WTC11 (cell line): ENCODE measurements at regions not wholly inside any gene's neighbourhood (a gene's known extent, or its start where the extent isn't known, plus 50 kb on each side); places are given as distances from the start of the nearest gene placed in this dataset.

Experiments used
- ATAC-seq: fragments of 200-7000 bp; cut with Tn5 transposase; 2 replicates; pipeline ENCODE4 v1.10.0; 2021; ENCODE audit warnings: mild to moderate bottlenecking, moderate library complexity
- CTCF ChIA-PET: fragments of 300-600 bp; sonication (Branson Sonifier 250); formaldehyde crosslinking; loops from one replicate; lab custom pipeline; 2021; ENCODE audit warnings: antibody characterized with exemption; lab: Charles Lee
- POLR2A ChIA-PET: fragments of 350-600 bp; sonication (Branson Sonifier 250); formaldehyde crosslinking; loops from one replicate; lab custom pipeline; 2021; ENCODE audit warnings: antibody characterized with exemption; lab: Charles Lee
- DNase-seq: peaks from one replicate; pipeline ENCODE4 v3.0.0; 2021; ENCODE audit warnings: low spot score
- H3K27ac Mint-ChIP-seq: 2 replicates; pipeline ENCODE4 v1.8.0; 2021; ENCODE audit warnings: mixed read lengths
- H3K27me3 Mint-ChIP-seq: 2 replicates; pipeline ENCODE4 v1.8.0; 2021; ENCODE audit warnings: low read depth, mild to moderate bottlenecking, moderate library complexity, mixed read lengths
- H3K36me3 Mint-ChIP-seq: 2 replicates; pipeline ENCODE4 v1.8.0; 2021; ENCODE audit warnings: mixed read lengths
- H3K4me1 Mint-ChIP-seq: 2 replicates; pipeline ENCODE4 v1.8.0; 2022; ENCODE audit warnings: mixed read lengths
- H3K4me3 Mint-ChIP-seq: 2 replicates; pipeline ENCODE4 v1.8.0; 2021; ENCODE audit warnings: mild to moderate bottlenecking, moderate library complexity, mixed read lengths
- H3K9me3 Mint-ChIP-seq: 2 replicates; pipeline ENCODE4 v1.8.0; 2021; ENCODE audit warnings: mixed read lengths
- CREB1 ChIP-seq: sonication (generic); formaldehyde crosslinking; IDR thresholded peaks from 2 replicates; pipeline ENCODE4 v1.8.0; 2023; ENCODE audit warnings: mild to moderate bottlenecking, missing genetic modification reagents
- FOXK1 ChIP-seq: sonication (generic); formaldehyde crosslinking; IDR thresholded peaks from 2 replicates; pipeline ENCODE4 v1.8.0; 2022; ENCODE audit warnings: mild to moderate bottlenecking, moderate library complexity, missing genetic modification reagents
- FOXP1 ChIP-seq: sonication (generic); formaldehyde crosslinking; IDR thresholded peaks from 2 replicates; pipeline ENCODE4 v1.8.0; 2022; ENCODE audit warnings: missing genetic modification reagents, mild to moderate bottlenecking, moderate library complexity, borderline replicate concordance
- GTF2I ChIP-seq: fragments of 250-450 bp; sonication (Bioruptor Pico); conservative IDR thresholded peaks from 2 replicates; pipeline ENCODE4 v1.4.0; 2021; ENCODE audit warnings: mild to moderate bottlenecking
- NFE2L1 ChIP-seq: sonication (generic); formaldehyde crosslinking; IDR thresholded peaks from 2 replicates; pipeline ENCODE4 v1.8.1; 2023; ENCODE audit warnings: missing genetic modification reagents
- SP1 ChIP-seq: sonication (generic); formaldehyde crosslinking; conservative IDR thresholded peaks from 2 replicates; pipeline ENCODE4 v1.8.1; 2022; ENCODE audit warnings: missing genetic modification reagents
- TCF7 ChIP-seq: sonication (generic); formaldehyde crosslinking; IDR thresholded peaks from 2 replicates; pipeline ENCODE4 v1.8.0; 2022; ENCODE audit warnings: mild to moderate bottlenecking, low read depth, missing genetic modification reagents, moderate library complexity
- TP53 ChIP-seq: sonication (generic); formaldehyde crosslinking; IDR thresholded peaks from 2 replicates; pipeline ENCODE4 v1.8.1; 2023; ENCODE audit warnings: mild to moderate bottlenecking, missing genetic modification reagents
- ZNF232 ChIP-seq: sonication (generic); formaldehyde crosslinking; IDR thresholded peaks from 2 replicates; pipeline ENCODE4 v1.8.0; 2022; ENCODE audit warnings: mild to moderate bottlenecking, missing genetic modification reagents
- TF ChIP-seq, protein P1 (sequence below): fragments of 250-450 bp; sonication (Bioruptor Pico); IDR thresholded peaks from 2 replicates; pipeline ENCODE4 v1.9.0; 2021; ENCODE audit warnings: mild to moderate bottlenecking
- TF ChIP-seq, protein P2 (sequence below): sonication (generic); formaldehyde crosslinking; IDR thresholded peaks from 2 replicates; pipeline ENCODE4 v1.8.1; 2022; ENCODE audit warnings: low read depth, mild to moderate bottlenecking, moderate library complexity, missing genetic modification reagents, borderline replicate concordance
- TF ChIP-seq, protein P3 (sequence below): sonication (generic); formaldehyde crosslinking; IDR thresholded peaks from 2 replicates; pipeline ENCODE4 v1.8.1; 2023; ENCODE audit warnings: mild to moderate bottlenecking, missing genetic modification reagents, moderate library complexity
- TF ChIP-seq, protein P4 (sequence below): sonication (generic); formaldehyde crosslinking; IDR thresholded peaks from 2 replicates; pipeline ENCODE4 v1.8.0; 2023; ENCODE audit warnings: missing genetic modification reagents, mild to moderate bottlenecking, borderline replicate concordance
- TF ChIP-seq, protein P5 (sequence below): sonication (generic); formaldehyde crosslinking; IDR thresholded peaks from 2 replicates; pipeline ENCODE4 v1.8.0; 2022; ENCODE audit warnings: mild to moderate bottlenecking, missing genetic modification reagents
- TF ChIP-seq, protein P6 (sequence below): sonication (generic); formaldehyde crosslinking; IDR thresholded peaks from 2 replicates; pipeline ENCODE4 v1.8.0; 2023; ENCODE audit warnings: missing genetic modification reagents
- TF ChIP-seq, protein P7 (sequence below): fragments of 250-450 bp; sonication (Bioruptor Pico); IDR thresholded peaks from 2 replicates; pipeline ENCODE4 v1.8.0; 2021; ENCODE audit warnings: mild to moderate bottlenecking

DNA sequence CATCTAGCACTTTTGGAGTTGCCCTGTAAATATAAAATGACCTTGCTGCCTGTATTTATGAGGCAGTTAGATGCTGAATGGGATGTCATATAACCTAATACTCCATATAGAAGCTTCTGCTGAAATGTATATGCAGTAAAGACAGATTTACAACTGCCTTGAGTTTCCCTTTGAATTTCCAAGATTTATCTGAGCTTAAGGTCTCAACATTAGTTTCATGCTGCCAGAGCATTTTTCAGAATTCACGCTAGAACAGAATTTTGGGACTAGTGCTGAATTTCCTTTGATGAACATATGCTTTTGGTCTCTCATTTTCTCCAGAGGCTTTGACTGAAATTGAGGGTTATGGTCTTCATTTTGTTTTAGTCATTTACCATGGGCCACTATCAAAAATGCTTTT is 254.7 kb upstream of the FANCL start (continued):
- TF ChIP-seq, protein P1, sequence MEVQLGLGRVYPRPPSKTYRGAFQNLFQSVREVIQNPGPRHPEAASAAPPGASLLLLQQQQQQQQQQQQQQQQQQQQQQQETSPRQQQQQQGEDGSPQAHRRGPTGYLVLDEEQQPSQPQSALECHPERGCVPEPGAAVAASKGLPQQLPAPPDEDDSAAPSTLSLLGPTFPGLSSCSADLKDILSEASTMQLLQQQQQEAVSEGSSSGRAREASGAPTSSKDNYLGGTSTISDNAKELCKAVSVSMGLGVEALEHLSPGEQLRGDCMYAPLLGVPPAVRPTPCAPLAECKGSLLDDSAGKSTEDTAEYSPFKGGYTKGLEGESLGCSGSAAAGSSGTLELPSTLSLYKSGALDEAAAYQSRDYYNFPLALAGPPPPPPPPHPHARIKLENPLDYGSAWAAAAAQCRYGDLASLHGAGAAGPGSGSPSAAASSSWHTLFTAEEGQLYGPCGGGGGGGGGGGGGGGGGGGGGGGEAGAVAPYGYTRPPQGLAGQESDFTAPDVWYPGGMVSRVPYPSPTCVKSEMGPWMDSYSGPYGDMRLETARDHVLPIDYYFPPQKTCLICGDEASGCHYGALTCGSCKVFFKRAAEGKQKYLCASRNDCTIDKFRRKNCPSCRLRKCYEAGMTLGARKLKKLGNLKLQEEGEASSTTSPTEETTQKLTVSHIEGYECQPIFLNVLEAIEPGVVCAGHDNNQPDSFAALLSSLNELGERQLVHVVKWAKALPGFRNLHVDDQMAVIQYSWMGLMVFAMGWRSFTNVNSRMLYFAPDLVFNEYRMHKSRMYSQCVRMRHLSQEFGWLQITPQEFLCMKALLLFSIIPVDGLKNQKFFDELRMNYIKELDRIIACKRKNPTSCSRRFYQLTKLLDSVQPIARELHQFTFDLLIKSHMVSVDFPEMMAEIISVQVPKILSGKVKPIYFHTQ (CRISPR knock-in tag), result no peak
- TF ChIP-seq TP53 (CRISPR knock-in tag), result no peak

DNA sequence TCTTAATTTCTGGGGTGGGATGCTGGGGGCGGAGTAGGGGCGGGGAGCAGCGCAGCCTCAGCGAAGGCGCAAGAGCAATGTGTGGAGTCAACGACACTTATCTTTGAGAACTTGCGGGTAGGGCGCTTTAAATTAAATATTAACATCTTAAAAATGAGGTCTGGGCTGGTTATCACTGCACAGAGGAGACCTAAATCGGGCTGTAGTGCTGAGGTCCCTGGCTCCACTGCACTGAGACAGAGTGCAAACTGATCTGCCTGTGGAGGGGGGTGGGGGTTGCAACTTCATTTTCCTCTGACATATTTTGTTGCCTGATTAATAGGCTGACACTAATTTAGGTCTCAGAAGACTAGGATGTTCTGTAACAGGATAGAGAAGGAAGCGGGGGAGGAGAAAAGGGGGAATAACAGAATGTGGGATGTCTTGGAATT is 253.0 kb upstream of the FANCL start:
- DNase-seq (no peak), ATAC-seq (no peak)
- ChIA-PET CTCF (no interaction called here), POLR2A (interaction anchor here (0.9 kb wide), 1 partner anchor 17 kb away, joined by 3 read pairs; no protein-coding TSS in a partner anchor)
- peaks cover 11% of the 10 kb centered on the region for H3K9me3 Mint-ChIP-seq
- TF ChIP-seq FOXK1, result no peak
- TF ChIP-seq, protein P2, sequence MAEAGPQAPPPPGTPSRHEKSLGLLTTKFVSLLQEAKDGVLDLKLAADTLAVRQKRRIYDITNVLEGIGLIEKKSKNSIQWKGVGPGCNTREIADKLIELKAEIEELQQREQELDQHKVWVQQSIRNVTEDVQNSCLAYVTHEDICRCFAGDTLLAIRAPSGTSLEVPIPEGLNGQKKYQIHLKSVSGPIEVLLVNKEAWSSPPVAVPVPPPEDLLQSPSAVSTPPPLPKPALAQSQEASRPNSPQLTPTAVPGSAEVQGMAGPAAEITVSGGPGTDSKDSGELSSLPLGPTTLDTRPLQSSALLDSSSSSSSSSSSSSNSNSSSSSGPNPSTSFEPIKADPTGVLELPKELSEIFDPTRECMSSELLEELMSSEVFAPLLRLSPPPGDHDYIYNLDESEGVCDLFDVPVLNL (CRISPR knock-in tag), result no peak
- TF ChIP-seq, protein P3, sequence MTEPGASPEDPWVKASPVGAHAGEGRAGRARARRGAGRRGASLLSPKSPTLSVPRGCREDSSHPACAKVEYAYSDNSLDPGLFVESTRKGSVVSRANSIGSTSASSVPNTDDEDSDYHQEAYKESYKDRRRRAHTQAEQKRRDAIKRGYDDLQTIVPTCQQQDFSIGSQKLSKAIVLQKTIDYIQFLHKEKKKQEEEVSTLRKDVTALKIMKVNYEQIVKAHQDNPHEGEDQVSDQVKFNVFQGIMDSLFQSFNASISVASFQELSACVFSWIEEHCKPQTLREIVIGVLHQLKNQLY, result no peak
- 0 out of 2 replicates have a peak, but pooled peaks cover 7% of the 10 kb centered on the region for H3K36me3 Mint-ChIP-seq
- no peak overlapping the region for H3K27ac Mint-ChIP-seq
- H3K4me3 Mint-ChIP-seq, result no peak overlapping the region
- H3K27me3 Mint-ChIP-seq, result no peaks in the 10 kb centered on the region
- peaks cover 46% of the 10 kb centered on the region for H3K4me1 Mint-ChIP-seq

DNA sequence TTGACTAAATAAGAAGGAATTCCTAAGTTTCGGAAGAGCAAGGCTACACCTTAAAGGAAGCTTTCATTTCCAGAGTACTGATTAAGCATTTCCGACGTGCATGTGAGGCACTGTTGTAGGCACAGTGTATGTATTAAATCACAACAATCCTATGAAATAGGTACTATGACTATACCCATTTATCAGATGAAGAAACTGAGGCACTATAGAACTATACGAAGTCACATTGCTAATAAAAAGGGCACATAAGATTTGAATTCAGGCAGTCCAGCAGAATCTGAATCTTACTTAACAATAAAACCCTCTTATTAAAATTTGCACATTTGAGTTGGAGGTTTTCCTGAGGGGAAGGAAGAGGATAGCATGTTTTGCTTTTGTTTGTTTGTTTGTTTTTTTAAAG is 243.5 kb upstream of the FANCL start:
- ChIA-PET CTCF (no interaction called here), POLR2A (no interaction called here)
- H3K9me3 Mint-ChIP-seq, result peaks cover 32% of the 10 kb centered on the region
- DNase-seq (no peak), ATAC-seq (no peak)
- H3K27ac Mint-ChIP-seq, result no peak overlapping the region
- peaks cover 33% of the 10 kb centered on the region for H3K27me3 Mint-ChIP-seq
- no peak overlapping the region for H3K4me3 Mint-ChIP-seq
- H3K4me1 Mint-ChIP-seq, result peaks cover 18% of the 10 kb centered on the region
- peaks cover 20% of the 10 kb centered on the region for H3K36me3 Mint-ChIP-seq
- TF ChIP-seq CREB1 (CRISPR knock-in tag) (no peak), ZNF232 (CRISPR knock-in tag) (no peak), NFE2L1 (CRISPR knock-in tag) (no peak), GTF2I (CRISPR knock-in tag) (no peak), TCF7 (CRISPR knock-in tag) (no peak), FOXP1 (no peak), SP1 (CRISPR knock-in tag) (no peak)
- TF ChIP-seq, protein P4, sequence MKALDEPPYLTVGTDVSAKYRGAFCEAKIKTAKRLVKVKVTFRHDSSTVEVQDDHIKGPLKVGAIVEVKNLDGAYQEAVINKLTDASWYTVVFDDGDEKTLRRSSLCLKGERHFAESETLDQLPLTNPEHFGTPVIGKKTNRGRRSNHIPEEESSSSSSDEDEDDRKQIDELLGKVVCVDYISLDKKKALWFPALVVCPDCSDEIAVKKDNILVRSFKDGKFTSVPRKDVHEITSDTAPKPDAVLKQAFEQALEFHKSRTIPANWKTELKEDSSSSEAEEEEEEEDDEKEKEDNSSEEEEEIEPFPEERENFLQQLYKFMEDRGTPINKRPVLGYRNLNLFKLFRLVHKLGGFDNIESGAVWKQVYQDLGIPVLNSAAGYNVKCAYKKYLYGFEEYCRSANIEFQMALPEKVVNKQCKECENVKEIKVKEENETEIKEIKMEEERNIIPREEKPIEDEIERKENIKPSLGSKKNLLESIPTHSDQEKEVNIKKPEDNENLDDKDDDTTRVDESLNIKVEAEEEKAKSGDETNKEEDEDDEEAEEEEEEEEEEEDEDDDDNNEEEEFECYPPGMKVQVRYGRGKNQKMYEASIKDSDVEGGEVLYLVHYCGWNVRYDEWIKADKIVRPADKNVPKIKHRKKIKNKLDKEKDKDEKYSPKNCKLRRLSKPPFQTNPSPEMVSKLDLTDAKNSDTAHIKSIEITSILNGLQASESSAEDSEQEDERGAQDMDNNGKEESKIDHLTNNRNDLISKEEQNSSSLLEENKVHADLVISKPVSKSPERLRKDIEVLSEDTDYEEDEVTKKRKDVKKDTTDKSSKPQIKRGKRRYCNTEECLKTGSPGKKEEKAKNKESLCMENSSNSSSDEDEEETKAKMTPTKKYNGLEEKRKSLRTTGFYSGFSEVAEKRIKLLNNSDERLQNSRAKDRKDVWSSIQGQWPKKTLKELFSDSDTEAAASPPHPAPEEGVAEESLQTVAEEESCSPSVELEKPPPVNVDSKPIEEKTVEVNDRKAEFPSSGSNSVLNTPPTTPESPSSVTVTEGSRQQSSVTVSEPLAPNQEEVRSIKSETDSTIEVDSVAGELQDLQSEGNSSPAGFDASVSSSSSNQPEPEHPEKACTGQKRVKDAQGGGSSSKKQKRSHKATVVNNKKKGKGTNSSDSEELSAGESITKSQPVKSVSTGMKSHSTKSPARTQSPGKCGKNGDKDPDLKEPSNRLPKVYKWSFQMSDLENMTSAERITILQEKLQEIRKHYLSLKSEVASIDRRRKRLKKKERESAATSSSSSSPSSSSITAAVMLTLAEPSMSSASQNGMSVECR (CRISPR knock-in tag), result no peak
- TF ChIP-seq, protein P5, sequence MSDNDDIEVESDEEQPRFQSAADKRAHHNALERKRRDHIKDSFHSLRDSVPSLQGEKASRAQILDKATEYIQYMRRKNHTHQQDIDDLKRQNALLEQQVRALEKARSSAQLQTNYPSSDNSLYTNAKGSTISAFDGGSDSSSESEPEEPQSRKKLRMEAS, result no peak
- TF ChIP-seq, protein P3, result no peak
- TF ChIP-seq, protein P6, sequence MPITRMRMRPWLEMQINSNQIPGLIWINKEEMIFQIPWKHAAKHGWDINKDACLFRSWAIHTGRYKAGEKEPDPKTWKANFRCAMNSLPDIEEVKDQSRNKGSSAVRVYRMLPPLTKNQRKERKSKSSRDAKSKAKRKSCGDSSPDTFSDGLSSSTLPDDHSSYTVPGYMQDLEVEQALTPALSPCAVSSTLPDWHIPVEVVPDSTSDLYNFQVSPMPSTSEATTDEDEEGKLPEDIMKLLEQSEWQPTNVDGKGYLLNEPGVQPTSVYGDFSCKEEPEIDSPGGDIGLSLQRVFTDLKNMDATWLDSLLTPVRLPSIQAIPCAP (CRISPR knock-in tag), result no peak
- TF ChIP-seq, protein P7, sequence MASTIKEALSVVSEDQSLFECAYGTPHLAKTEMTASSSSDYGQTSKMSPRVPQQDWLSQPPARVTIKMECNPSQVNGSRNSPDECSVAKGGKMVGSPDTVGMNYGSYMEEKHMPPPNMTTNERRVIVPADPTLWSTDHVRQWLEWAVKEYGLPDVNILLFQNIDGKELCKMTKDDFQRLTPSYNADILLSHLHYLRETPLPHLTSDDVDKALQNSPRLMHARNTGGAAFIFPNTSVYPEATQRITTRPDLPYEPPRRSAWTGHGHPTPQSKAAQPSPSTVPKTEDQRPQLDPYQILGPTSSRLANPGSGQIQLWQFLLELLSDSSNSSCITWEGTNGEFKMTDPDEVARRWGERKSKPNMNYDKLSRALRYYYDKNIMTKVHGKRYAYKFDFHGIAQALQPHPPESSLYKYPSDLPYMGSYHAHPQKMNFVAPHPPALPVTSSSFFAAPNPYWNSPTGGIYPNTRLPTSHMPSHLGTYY (CRISPR knock-in tag), result no peak
